OCI-LY1 (cell line): ENCODE measurements at regions not wholly inside any gene's neighbourhood (a gene's known extent, or its start where the extent isn't known, plus 50 kb on each side); places are given as distances from the start of the nearest gene placed in this dataset.
A peak's percentile ranks its signal among the peaks of the same experiment; 100 is the strongest.

Experiments
- H2AFZ ChIP-seq: fragments of 200-600 bp; sonication (generic), shearing (Covaris generic); 2 replicates; pipeline ENCODE4 v1.6.0; 2014; ENCODE audit warnings: antibody characterized with exemption, mild to moderate bottlenecking, low read length
- H3F3A ChIP-seq: fragments of 200-600 bp; sonication (generic), shearing (Covaris generic); 2 replicates; pipeline ENCODE4 v1.6.0; 2014; ENCODE audit warnings: mild to moderate bottlenecking, antibody characterized with exemption, low read length, moderate library complexity; ENCODE audit not compliant: insufficient read depth
- H3K27ac ChIP-seq: fragments of 200-600 bp; sonication (generic); 2 replicates; pipeline ENCODE4 v1.5.1; 2014; ENCODE audit warnings: low read length, mixed run types, mild to moderate bottlenecking, low read depth; ENCODE audit not compliant: poor library complexity, severe bottlenecking
- H3K27me3 ChIP-seq: fragments of 200-600 bp; sonication (generic); 2 replicates; pipeline ENCODE4 v1.6.0; 2014; ENCODE audit warnings: antibody characterized with exemption, mild to moderate bottlenecking, low read length, moderate library complexity; ENCODE audit not compliant: insufficient read depth
- H3K36me3 ChIP-seq: fragments of 200-600 bp; sonication (generic); 2 replicates; pipeline ENCODE4 v1.6.1; 2014; ENCODE audit warnings: mild to moderate bottlenecking, antibody characterized with exemption, low read length, moderate library complexity, mixed read lengths; ENCODE audit not compliant: insufficient read depth
- H3K4me1 ChIP-seq: fragments of 200-600 bp; sonication (generic); 2 replicates; pipeline ENCODE4 v1.5.1; 2014; ENCODE audit warnings: mild to moderate bottlenecking, low read length, moderate library complexity; ENCODE audit not compliant: insufficient read depth, severe bottlenecking
- H3K4me2 ChIP-seq: fragments of 200-600 bp; sonication (generic), shearing (Covaris generic); 2 replicates; pipeline ENCODE4 v1.6.1; 2014; ENCODE audit warnings: low read length
- H3K4me3 ChIP-seq: fragments of 200-600 bp; sonication (generic); 2 replicates; pipeline ENCODE4 v1.5.1; 2014; ENCODE audit warnings: low read length, low read depth, mild to moderate bottlenecking, mixed read lengths; ENCODE audit not compliant: poor library complexity, severe bottlenecking
- H3K79me2 ChIP-seq: fragments of 200-600 bp; shearing (Covaris generic); 2 replicates; pipeline ENCODE4 v1.6.1; 2016; ENCODE audit warnings: mixed run types, low read length, mixed read lengths; ENCODE audit not compliant: insufficient read depth
- H3K9ac ChIP-seq: fragments of 200-600 bp; sonication (generic), shearing (Covaris generic); 2 replicates; pipeline ENCODE4 v1.6.1; 2014; ENCODE audit warnings: mild to moderate bottlenecking, low read length, mixed read lengths
- H3K9me2 ChIP-seq: fragments of 200-600 bp; sonication (generic), shearing (Covaris generic); 2 replicates; pipeline ENCODE4 v1.6.1; 2014; ENCODE audit warnings: low read depth, mild to moderate bottlenecking, low read length, mixed read lengths
- H3K9me3 ChIP-seq: fragments of 200-600 bp; shearing (Covaris generic); 2 replicates; pipeline ENCODE4 v1.6.1; 2014; ENCODE audit warnings: low read length, mixed read lengths
- H4K20me1 ChIP-seq: fragments of 200-600 bp; sonication (generic), shearing (Covaris generic); 2 replicates; pipeline ENCODE4 v1.6.0; 2016; ENCODE audit warnings: mild to moderate bottlenecking, low read length; ENCODE audit not compliant: insufficient read depth
- CTCF ChIP-seq: fragments of 200-600 bp; sonication (generic), shearing (Covaris generic); IDR thresholded peaks from 2 replicates; pipeline ENCODE4 v1.5.1; 2017; ENCODE audit warnings: mild to moderate bottlenecking, antibody characterized with exemption, low read length, moderate library complexity, mixed read lengths
- EZH2 ChIP-seq: fragments of 200-600 bp; sonication (generic), shearing (Covaris generic); IDR thresholded peaks from 2 replicates; pipeline ENCODE4 v1.8.0; 2017; ENCODE audit warnings: borderline replicate concordance, mixed run types, mild to moderate bottlenecking, antibody characterized with exemption, low read length, moderate library complexity, mixed read lengths

GRCh38 chr2:144701259-144701658, 181.3 kb upstream of the ZEB2 start:
- H3K9ac ChIP-seq: peak overlapping the region; percentile 44
- H3K79me2 ChIP-seq: no peaks in the 10 kb centered on the region
- H3K36me3 ChIP-seq: no peaks in the 10 kb centered on the region
- peak overlapping the region; percentile 45; the same call in 1 of the 2 replicates for H3K4me2 ChIP-seq
- TF ChIP-seq EZH2: no peak
- no peak for TF ChIP-seq CTCF
- H3K9me3 ChIP-seq: no peaks in the 10 kb centered on the region; the same call in 1 of the 2 replicates
- no peaks in the 10 kb centered on the region for H4K20me1 ChIP-seq
- no peaks in the 10 kb centered on the region for H3K9me2 ChIP-seq
- 0 out of 2 replicates have a peak overlapping the region, but pooled peaks have one; percentile 10 for H2AFZ ChIP-seq
- H3K4me3 ChIP-seq: no peak overlapping the region
- peaks cover 11% of the 10 kb centered on the region; the same call in 1 of the 2 replicates for H3F3A ChIP-seq
- peak overlapping the region; percentile 98 for H3K27ac ChIP-seq
- no peaks in the 10 kb centered on the region for H3K27me3 ChIP-seq
- H3K4me1 ChIP-seq: peaks cover 56% of the 10 kb centered on the region

GRCh38 chr2:144698156-144698555, 178.2 kb upstream of the ZEB2 start:
- Histone ChIP-seq H3K4me1 (peaks cover 29% of the 10 kb centered on the region), H3K79me2 (no peaks in the 10 kb centered on the region), H3K4me2 (no peak overlapping the region)

GRCh38 chr2:144695657-144696056, 175.7 kb upstream of the ZEB2 start:
- Histone ChIP-seq H3K4me2 (no peak overlapping the region), H3K9ac (no peak overlapping the region), H3K4me3 (no peak overlapping the region), H3K27ac (no peak overlapping the region), H3K36me3 (no peaks in the 10 kb centered on the region), H3F3A (no peaks in the 10 kb centered on the region), H3K9me2 (no peaks in the 10 kb centered on the region), H3K9me3 (no peaks in the 10 kb centered on the region; the same call in 1 of the 2 replicates), H4K20me1 (no peaks in the 10 kb centered on the region), H2AFZ (no peak overlapping the region), H3K27me3 (no peaks in the 10 kb centered on the region), H3K79me2 (no peaks in the 10 kb centered on the region), H3K4me1 (peaks cover 5% of the 10 kb centered on the region)
- TF ChIP-seq CTCF (no peak), EZH2 (no peak)

More at GRCh38 chr2:144698156-144698555, 178.2 kb upstream of the ZEB2 start:
- no peaks in the 10 kb centered on the region; the same call in 1 of the 2 replicates for H3K9me3 ChIP-seq
- H3K27ac ChIP-seq: no peak overlapping the region
- no peaks in the 10 kb centered on the region for H3K27me3 ChIP-seq
- H3K9ac ChIP-seq: no peak overlapping the region
- H2AFZ ChIP-seq: no peak overlapping the region
- H3F3A ChIP-seq: 0 out of 2 replicates have a peak, but pooled peaks cover 6% of the 10 kb centered on the region
- no peaks in the 10 kb centered on the region for H4K20me1 ChIP-seq
- H3K4me3 ChIP-seq: no peak overlapping the region
- H3K9me2 ChIP-seq: no peaks in the 10 kb centered on the region
- TF ChIP-seq EZH2: no peak
- no peak for TF ChIP-seq CTCF
- no peaks in the 10 kb centered on the region for H3K36me3 ChIP-seq
